HG02981 (cell line): ENCODE measurements at regions not wholly inside any gene's neighbourhood (a gene's known extent, or its start where the extent isn't known, plus 50 kb on each side); places are given as distances from the start of the nearest gene placed in this dataset.
A peak's percentile ranks its signal among the peaks of the same experiment; 100 is the strongest.
"Not testable (repeated sequence)": the region's sequence is repeated elsewhere in the genome, so short reads cannot be mapped to it uniquely, and the experiment has no call there.

Experiments
- ATAC-seq: cut with Tn5 transposase; IDR thresholded peaks from one replicate; pipeline ENCODE4 v1.9.1; 2021; ENCODE audit warnings: mild to moderate bottlenecking, moderate library complexity; ENCODE audit not compliant: unreplicated experiment

DNA sequence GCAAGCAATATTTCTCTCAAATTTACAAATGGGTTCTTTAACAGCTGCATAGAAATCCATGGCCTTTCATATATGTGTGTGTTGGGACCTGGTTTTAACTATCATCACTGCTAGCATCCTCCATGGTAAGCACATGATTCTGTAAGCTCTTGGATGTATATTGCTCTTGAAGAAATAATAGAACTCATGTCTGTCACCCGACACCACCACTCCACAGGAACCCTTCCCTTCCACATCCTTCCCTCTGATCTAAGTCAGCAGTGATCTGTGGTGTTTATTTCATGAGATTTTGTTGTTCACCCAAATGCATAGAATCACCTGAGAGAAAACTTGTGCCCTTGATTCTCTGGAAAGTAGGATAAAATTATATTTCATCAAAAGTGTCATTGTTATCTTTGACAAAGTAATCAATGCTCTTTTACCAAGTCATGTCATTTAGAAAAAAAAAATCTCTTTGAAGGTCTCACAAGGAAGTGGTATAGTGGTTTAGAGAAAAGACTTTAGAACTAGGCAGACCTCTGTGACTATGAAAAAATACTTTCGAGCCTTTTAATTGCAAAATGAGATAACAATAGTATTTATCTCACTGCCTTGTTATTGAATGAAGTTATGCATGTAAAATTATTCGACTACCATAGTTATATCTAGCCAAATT lies 649.8 kb upstream of the SLC35B3 start:
- ATAC-seq = no peak

DNA sequence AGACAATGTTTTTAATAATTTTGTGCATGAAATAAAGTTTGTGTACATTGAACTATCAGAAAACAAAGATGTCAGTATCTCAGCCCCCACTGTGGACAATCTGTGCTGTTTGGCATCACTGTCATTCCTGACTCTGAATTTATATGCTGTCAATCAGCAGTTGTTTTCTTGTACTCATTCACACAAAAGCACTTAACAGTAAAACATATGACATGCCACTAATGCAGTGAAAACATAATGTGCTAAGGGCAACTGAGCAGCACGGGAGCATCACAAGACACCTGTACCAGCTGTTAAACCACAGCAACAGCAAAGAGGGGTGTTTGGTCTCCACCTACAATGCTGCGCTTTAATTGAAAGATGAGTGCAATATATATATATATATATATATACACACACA lies 647.8 kb upstream of the SLC35B3 start:
- ATAC-seq = no peak

DNA sequence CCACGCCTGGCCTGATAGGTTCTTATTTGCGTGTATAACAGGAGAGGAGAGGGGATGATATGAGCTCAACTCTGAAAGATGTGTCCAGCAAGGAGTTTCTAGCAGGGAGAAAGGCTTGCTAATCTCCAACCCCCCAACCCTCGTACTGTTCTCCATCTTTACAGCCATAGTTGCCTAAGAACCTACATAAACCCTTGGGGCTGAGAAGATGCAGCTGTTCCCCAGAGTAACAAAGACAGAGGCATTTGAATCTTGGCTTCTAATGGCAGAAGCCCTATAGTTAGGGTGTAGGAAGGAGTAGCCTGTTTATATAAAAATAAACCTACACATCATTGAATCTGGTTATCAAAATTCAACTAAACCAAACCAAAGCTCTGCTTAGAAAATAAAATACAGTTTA lies 631.4 kb upstream of the SLC35B3 start:
- ATAC-seq = no peak

DNA sequence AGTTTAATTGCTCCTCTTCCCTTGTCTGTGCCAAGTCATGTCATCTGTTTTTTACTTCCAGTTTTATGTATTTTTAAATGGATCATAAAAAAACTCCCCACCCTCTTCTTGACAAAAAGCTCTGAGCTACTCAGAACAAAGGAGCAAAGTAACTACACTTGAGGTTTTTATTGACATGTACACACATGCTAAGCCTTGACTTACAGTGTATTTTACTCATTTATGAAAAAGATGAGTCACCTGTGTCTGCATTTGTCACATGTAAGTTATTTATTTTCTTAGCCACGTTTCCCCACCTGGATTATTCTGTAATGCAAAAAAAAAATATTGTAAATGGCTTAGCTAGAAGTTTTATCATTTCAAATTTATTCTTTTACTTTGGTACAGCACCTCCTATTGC lies 628.8 kb upstream of the SLC35B3 start:
- no peak for ATAC-seq

DNA sequence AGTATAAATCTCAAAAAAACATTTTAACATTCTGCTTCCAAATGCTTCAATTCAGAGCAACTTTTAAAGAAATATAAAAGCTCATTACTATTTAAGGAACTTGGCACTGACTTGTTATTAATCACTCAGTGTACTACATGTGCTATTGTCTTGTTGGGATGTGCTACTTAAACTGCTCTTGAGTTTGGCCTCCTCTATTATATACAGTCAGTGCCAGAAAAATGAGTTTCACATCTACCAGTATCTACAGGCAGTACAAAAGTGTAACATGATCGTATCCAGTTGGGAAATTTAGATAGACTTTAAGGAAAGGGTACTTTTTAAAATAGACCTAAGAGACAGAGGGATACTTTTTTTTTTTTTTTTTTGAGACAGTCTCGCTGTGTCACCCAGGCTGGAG lies 627.3 kb upstream of the SLC35B3 start:
- no peak for ATAC-seq

DNA sequence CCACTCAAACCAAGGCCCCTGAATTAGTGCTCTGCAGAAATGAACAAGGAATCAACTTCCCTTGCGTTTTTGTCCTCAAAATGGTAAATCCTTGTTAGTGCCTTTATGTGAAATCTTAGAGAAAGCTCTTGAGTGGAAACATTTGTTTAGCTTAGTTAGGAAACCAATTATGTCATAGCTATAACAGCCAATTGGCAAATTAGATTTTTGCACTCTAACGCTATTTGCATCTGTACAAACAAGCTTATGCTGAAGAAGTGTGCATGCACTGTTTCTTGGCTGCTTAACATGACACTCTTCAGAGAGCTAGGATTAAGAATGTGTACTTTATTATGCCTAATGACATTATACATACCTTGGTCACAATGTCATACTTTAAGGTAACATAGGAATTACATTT lies 622.6 kb upstream of the SLC35B3 start:
- no peak for ATAC-seq

DNA sequence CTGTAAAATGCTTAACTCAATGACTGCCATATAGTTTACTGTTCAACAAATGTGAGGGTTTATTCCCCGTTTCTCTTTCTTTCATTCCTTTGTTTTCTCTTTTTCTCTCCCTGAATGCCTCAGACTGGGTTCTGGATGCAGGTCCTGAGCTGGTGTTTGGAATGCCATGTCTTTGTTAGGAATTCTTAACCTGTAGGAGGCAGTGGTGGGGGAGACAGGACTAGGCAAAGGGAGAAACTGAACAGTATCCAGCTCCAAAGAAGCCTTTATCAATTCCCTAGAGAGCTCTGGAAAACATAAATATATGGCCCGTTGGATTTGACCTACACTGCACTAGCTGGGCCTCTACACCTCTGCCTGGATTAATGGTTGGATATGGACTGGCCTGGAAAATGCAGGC lies 621.2 kb upstream of the SLC35B3 start:
- no peak for ATAC-seq

DNA sequence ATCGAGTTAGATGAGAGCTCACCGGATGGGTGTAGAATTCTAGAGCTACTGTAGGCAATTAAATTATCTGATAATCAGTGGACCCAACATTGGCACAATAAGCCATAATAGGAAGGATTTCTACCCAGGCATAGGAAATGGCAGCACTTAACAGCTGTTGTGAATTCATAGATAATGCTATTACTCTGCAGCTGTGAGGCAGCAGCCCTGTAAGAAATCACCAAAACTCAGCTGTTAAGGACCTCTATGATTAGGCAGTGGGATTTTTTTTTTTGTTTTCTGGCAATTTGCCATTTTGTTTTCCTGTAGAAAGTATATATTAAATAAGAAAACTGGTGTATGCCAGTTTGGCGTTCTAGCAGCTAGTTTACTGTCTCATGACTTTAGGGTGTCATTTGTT lies 609.1 kb upstream of the SLC35B3 start:
- ATAC-seq = no peak

DNA sequence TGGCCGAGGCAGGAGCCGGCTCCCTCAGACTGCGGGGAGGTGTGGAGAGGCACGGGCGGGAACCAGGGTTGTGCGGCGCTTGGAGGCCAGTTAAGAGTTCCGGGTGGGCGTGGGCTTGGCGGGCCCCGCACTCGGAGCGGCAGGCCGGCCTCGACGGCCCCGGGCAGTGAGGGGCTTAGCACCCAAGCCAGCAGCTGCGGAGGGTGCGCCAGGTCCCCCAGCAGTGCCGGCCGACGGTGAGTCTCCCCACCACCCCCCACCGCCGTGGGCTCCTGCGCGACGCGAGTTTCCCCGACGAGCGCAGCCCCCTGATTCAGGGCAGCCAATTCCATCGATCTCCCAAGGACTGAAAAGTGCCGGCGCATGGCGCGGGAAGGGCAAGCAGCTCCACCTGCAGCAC lies 605.4 kb upstream of the SLC35B3 start:
- ATAC-seq = no peak

DNA sequence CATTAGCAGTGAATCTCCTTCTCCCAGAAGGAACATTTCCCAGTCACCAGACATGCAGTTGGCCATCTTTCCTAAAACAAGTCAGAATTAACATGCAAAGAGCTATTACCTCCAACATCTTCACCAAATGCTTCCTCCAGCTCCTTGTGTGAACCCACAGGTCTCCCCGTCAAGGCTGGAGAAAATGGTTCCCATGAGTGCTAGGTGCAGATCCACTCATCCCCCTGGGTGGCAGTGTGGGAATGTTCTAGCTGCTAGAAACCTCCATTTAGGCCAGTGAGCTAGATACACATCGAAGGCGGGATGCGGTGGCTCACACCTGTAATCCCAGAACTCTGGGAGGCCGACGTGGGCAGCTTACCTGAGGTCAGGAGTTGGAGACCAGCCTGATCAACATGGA lies 603.9 kb upstream of the SLC35B3 start:
- no peak for ATAC-seq

DNA sequence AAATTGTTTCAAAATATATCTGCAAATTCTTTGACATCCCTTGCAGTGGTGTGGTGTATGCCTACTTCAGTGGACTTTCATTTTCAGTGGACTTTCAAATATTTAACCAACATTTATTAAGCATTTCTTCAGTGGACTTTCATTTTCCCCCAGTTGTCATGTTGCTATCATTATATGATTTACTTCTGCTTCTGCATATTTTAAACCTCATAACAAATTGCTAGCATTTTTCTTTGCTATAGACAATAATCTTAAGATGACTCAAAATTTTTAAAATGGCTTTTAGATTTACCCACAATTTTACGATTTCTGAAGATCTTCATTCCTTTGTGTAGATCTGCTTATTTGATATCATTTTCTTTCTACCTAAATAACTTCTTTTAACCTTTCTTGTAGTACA lies 592.7 kb upstream of the SLC35B3 start:
- ATAC-seq = no peak

DNA sequence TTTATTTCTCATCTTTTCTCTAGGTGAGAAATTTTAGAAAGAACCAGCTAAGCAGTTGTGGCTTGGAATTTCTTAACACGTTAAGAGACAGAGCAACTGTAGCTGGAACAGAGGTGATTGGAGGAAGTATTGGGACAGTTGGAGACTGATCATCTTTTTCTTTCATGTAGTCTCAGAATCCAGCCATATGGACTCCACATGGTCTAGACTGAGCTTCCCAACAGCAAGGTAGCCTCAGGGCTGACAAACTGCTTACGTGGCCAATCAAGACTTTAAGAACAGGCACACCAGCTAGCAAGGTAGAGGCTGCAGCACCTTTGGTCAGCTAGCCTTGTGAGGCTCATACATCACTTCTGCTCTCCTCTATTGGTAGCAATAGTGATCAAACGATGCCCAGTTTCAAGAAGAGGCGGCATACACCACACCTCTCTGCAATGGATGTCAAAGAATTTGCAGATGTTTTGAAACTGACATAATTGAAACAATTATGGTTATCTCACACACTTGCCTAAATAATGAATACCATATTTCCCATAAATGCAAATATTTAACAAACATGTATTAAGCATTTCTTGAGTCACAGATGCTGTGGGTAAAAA lies 590.5 kb upstream of the SLC35B3 start:
- ATAC-seq = no peak

DNA sequence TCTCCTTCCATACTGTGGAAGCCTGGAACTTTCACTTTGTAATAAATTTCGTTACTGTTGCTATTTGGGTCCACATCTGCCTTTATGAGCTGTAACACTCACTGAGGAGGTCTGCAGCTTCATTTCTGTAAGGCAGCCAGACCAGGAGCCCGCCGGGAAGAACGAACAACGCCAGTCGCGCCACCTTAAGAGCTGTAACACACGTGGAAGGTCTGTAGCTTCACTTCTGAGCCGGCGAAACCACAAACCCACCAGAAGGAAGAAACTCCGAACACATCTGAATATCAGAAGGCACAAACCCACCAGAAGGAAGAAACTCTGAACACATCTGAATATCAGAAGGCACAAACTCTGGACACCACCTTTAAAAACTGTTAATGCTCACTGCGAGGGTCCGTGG lies 589.9 kb upstream of the SLC35B3 start:
- no peak for ATAC-seq

DNA sequence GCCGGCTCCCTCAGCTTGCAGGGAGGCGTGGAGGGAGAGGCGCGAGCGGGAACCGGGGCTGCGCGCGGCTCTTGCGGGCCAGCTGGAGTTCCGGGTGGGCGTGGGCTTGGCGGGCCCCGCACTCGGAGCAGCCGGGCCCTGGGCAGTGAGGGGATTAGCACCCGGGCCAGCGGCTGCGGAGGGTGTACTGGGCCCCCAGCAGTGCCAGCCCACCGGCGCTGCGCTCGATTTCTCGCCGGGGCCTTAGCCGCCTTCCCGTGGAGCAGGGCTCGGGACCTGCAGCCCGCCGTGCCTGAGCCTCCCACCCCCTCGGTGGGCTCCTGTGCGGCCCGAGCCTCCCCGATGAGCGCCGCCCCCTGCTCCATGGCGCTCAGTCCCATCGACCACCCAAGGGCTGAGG lies 588.9 kb upstream of the SLC35B3 start:
- ATAC-seq = not testable (repeated sequence)

DNA sequence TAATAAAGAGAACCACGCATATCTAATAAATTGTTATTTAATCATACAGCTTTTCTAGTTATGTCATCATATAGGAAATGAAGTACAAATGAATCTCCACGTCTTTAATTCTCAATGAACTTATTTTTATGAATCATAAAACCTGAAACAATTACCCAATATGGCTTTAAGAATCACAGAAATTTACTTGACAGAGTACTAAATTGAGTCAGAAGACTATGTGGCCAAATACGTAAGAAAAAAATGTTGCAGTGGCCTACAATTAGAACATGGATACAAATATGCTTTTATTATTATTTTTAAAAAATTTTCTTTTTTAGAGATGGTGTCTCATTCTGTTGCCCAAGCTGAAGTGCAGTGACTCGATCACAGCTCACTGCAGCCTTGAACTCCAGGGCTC lies 584.7 kb upstream of the SLC35B3 start:
- ATAC-seq = no peak

DNA sequence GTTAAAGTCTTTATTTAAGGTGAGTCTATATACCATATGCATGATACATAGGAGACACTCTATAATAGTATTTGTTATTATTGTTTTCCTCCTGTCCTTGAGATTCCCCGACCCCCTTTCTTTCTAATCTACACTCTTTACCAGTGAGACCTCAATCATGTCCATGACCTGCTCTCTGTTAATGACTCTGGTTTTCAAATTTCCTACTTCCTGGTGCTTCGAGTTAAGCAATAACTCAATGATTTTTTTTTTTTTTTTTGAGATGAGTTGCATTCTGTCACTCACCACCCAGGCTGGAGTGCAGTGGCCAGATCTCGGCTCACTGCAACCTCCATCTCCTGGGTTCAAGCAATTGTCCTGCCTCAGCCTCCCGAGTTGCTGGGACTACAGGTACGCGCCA lies 574.6 kb upstream of the SLC35B3 start:
- ATAC-seq = no peak

DNA sequence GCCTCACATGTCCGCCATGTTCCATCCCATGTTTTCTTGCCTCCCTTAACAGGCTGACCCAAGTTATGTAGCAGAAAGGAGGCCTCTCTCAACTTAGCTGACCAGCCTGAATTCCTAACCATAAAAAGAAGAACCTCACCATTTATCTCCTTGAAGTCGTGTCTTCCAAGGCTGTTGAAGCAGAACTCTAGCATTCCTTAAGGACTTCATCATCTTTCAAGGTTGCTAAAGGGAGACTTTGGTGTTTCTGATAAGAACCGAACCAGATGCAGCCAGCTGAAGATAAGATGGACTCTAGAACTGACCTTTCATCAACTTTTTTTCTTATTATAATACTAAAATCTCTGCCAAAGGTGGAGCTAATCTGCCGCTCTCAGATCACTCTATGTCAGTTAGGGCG lies 571.7 kb upstream of the SLC35B3 start:
- ATAC-seq = no peak

DNA sequence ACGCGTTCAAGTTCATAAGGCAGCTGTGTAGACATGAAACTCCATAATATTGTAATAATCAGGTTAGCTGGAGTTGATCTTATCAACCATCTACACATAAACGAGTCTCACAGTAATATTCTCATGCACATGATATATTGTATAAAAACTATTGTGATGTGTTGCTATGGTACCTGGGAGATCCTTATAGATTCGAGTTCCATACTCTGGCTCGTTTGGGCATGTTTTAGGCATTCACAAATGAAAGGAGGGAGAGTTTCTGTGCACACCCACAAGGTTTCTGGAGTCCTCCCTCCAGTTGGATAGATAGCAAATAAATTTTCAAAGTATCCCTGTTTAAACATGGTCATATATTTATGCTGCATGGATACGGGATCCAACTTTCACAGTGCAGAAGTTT lies 567.5 kb upstream of the SLC35B3 start:
- ATAC-seq = no peak

DNA sequence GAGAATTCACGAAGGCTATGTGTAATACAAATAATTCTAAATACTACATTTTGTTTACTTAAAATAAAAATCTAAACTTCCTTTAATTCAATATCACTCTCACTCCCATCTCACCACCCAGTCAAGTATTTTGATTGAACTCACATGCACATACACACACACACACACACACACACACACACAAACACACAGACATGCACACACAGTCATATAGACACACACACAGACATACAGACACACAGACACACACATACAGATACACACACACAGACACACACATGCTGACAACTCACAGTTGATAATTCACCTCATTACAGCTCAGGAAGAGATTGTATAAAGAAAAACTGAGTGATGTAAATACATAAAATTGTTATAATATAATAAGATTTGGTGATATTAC lies 559.8 kb upstream of the SLC35B3 start:
- ATAC-seq = no peak

DNA sequence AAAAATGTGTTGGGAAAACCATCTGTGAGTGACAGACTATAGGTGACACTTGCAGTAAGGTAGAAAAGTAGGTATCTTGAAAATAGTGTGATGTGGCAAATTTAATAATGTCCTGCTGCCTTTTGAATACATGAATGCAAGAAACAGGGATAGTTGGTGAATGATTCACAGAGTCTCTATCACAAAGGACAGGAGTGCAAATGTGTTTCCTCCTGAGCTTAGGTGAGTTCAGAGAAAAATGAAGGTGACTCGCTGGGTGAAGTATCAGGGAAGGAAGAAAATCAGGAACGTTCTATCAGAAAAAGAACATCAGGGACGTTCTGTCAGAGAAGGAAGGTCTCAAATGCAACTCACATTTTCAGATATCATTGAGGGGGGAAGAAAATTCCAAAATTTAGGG lies 557.8 kb upstream of the SLC35B3 start:
- ATAC-seq = no peak

DNA sequence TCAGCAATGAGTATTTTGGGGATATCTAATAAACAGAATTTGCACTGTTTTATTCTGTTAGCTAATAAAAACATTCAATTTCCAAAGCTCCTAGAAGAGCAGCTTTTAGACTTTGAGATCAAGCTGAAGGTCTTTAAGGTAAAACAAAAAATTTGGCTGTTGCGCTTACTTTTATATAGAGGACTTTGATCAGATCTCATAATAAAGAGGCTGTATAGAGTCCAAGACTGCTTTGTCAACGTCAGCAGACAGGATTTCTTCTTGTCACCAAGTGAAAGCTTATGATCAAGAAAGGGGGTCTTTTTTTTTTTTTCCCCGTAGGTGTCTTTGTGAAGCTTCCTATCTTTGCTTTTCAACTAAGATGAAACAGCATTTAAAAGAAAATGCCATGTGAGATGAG lies 556.5 kb upstream of the SLC35B3 start:
- no peak for ATAC-seq

DNA sequence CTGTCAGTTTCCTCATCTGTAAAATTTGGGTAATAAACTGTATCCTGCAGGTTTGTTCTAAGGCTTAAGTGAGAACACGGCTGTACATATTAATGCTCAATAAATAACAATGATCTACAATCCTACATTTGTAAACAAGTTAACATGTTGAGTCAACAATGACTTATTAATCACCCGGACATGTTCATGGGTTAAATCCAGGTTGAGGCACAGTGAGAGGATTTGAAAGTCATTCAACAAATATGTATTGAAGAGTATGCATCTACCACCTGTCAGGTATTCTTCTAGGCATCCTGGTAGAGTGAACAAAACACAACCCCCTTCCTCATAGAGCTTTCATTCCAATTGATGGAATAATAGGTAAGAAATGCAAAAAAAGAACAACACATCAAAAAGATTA lies 554.7 kb upstream of the SLC35B3 start:
- ATAC-seq = no peak

DNA sequence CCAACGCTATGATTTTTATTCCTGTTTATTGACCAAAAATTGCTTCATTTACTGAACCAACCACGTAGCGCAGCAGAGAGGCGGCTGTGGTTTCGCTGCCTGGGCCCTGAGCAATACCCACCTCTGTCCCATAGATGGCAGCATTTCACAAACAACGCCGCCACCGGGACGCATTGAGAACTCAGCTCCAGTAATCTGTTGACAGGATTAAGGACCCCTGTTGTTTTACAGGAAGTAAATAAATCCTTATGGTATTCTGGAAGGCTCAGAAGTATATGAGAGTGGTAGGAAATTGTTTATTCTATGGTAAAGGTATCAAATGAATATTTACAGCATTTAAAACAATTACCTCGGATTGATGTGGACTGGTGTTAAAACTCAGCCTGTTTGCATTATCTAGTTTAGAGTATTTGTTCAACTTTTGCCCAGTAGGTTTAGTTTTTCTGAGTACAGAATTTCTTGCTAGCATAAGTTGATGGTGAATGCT lies 547.9 kb upstream of the SLC35B3 start:
- peak; percentile 99 for ATAC-seq
